Adrenal gland (tissue), 9 donors: ENCODE measurements at regions not wholly inside any gene's neighbourhood (a gene's known extent, or its start where the extent isn't known, plus 50 kb on each side); places are given as distances from the start of the nearest gene placed in this dataset.

Source experiments
- DNase-seq, 7 donors: peaks; one replicate each; pipeline ENCODE4 v3.0.0-alpha.2; 2019 to 2020
- H3K27ac ChIP-seq, 5 donors: fragments of 200-600 bp; sonication (generic) in 4 of 5; 1 replicate in 3 of 5; 2 replicates in 2 of 5; pipeline versions ENCODE4 v1.5.1 to v1.8.0; 2016 to 2020; ENCODE audit warnings: mild to moderate bottlenecking in 1 of 5
- H3K27me3 ChIP-seq: fragments of 200-600 bp; 2 replicates; pipeline ENCODE4 v1.8.0; 2021
- H3K36me3 ChIP-seq, 2 donors: fragments of 200-600 bp; replicated peaks in 1 of 2; 1 replicate in 1 of 2; 2 replicates in 1 of 2; pipeline versions ENCODE4 v1.5.1 to v1.8.0; 2018 to 2022
- H3K4me1 ChIP-seq, 2 donors: fragments of 200-600 bp; replicated peaks in 1 of 2; 1 replicate in 1 of 2; 2 replicates in 1 of 2; pipeline versions ENCODE4 v1.5.1 to v1.8.0; 2018 to 2021
- H3K4me3 ChIP-seq, 4 donors: fragments of 200-600 bp; sonication (generic) in 3 of 4; one replicate each; pipeline ENCODE4 v1.5.1; 2016 to 2018
- H3K9me3 ChIP-seq, 3 donors: fragments of 200-600 bp; sonication (generic) in 1 of 3; replicated peaks in 1 of 3; 1 replicate in 2 of 3; 2 replicates in 1 of 3; pipeline versions ENCODE4 v1.5.1 to v1.8.0; 2016 to 2021
- CTCF ChIP-seq, 6 experiments: fragments of 450-650 bp in 4 of 6; fragments of 200-600 bp in 2 of 6; sonication (generic) in 1 of 6; IDR thresholded peaks; 1 replicate in 5 of 6; 2 replicates in 1 of 6; pipeline versions ENCODE4 v1.5.1 to v1.8.0; 2016 to 2021; ENCODE audit warnings: antibody characterized with exemption in 6 of 6, mild to moderate bottlenecking in 2 of 6, moderate library complexity in 1 of 6
- POLR2A ChIP-seq, 2 donors: fragments of 450-650 bp; IDR thresholded peaks; one replicate each; pipeline ENCODE4 v1.6.1; 2017; ENCODE audit warnings: antibody characterized with exemption in 2 of 2, mild to moderate bottlenecking in 2 of 2, moderate library complexity in 1 of 2
- WGBS, 4 donors: extraction: QIAGEN DNeasy Blood & Tissue Kit in 2 of 4; methylation state at CpG; one replicate each; pipeline versions ENCODE4 v1.1.5 to v1.1.7; 2013 to 2017; 5-methylcytosine and 5-hydroxymethylcytosine counted together
- intact Hi-C, 2 donors: fragments of 100-400 bp; cut with DNase I; formaldehyde crosslinking; loops; one replicate each; pipeline versions ENCODE4 v1.14.1 to v1.15.0; 2022 to 2023
- donor health status: healthy with polysubstance abuse.
- donor health status: Bipolar disorder and iron deficiency.
- donor health status: DM: yes; HTN: yes; CAD: no.
- donor health status: DM: no; HTN: no; CAD: no.
- donor health status: DM: no; HTN: no; CAD: no.

DNA sequence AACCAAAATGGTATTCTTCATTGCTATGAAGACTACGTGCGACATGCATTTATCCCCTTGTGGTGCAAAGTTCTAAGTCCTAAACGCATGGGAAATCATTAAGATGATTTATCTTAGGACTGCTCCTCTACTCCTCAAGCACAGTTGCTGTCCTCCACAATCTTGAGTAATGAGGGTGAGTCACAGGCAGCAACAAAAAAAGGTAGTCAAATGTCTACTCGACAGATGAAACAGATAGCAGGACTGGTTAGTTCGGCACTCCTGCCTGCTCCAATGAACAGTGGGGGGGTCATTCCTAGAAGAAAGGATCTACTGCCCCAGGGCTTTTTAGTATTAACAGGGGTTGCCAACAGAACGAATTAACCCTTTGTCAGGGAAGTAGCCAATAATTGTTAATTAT, 233.7 kb upstream of the FGF13 start:
- no peak overlapping the region for H3K27ac ChIP-seq
- no peak for TF ChIP-seq POLR2A (IDR thresholded peaks at IDR 0.05)
- TF ChIP-seq CTCF (IDR thresholded peaks at IDR 0.05), result no peak
- H3K36me3 ChIP-seq, result no peaks in the 10 kb centered on the region
- H3K4me1 ChIP-seq, result no peaks in the 10 kb centered on the region
- DNase-seq, result no peak
- peaks cover 7% of the 10 kb centered on the region for H3K27me3 ChIP-seq
- no peak overlapping the region for H3K4me3 ChIP-seq
- H3K9me3 ChIP-seq, result no peaks in the 10 kb centered on the region
- intact Hi-C loops, result no loop called here
- WGBS, 4 donors, result 59 to 68% (median 65%) methylated on average over 5 to 6 of the region's 6 CpGs

GRCh38 chrX:138939038-138939437, 227.5 kb upstream of the FGF13 start:
- intact Hi-C loops, result no loop called here
- H3K9me3 ChIP-seq, result no peaks in the 10 kb centered on the region
- peaks cover 2% of the 10 kb centered on the region for H3K27me3 ChIP-seq
- H3K36me3 ChIP-seq, result no peaks in the 10 kb centered on the region
- peak in 3 of 7 donors; percentile 2 to 38 (median 22) for DNase-seq
- H3K27ac ChIP-seq, result no peak overlapping the region
- no peak for TF ChIP-seq CTCF (IDR thresholded peaks at IDR 0.05)
- no peak for TF ChIP-seq POLR2A (IDR thresholded peaks at IDR 0.05)
- H3K4me3 ChIP-seq, result no peak overlapping the region
- no peaks in the 10 kb centered on the region for H3K4me1 ChIP-seq

DNA sequence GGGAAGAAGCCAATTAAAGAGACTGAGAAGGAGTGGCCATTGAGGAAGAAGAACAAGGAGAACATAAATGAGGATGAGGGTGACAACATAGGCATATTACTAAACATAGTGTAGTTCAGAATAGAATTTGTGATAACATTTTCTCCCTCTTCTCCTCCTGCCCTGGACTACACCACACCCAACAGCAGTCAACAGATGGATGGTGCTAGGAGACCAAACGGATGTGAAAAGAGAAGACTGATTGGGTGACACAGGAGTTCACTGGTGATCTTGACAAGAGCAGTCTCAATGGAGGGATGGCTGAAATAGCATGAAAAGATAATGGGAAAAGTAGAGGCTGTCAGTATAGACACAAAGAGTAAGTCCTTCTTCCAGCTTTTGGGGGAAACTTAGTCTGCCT, 226.5 kb upstream of the FGF13 start:
- H3K27ac ChIP-seq, result no peak overlapping the region
- no peaks in the 10 kb centered on the region for H3K4me1 ChIP-seq
- TF ChIP-seq CTCF (IDR thresholded peaks at IDR 0.05) (no peak), POLR2A (IDR thresholded peaks at IDR 0.05) (no peak)
- H3K9me3 ChIP-seq, result no peaks in the 10 kb centered on the region
- no peak for DNase-seq
- 58 to 83% (median 71%) methylated on average over 1 of the region's 1 CpG for WGBS, 4 donors
- intact Hi-C loops, result no loop called here
- peaks cover 2% of the 10 kb centered on the region for H3K27me3 ChIP-seq
- no peak overlapping the region for H3K4me3 ChIP-seq
- H3K36me3 ChIP-seq, result no peaks in the 10 kb centered on the region

- intact Hi-C loops, result no loop called here
- WGBS, 4 donors, result 63 to 83% (median 68%) methylated on average over 2 of the region's 2 CpGs
Measured at GRCh38 chrX:138931212-138931611, 219.7 kb upstream of the FGF13 start.

More at GRCh38 chrX:138931212-138931611, 219.7 kb upstream of the FGF13 start:
- TF ChIP-seq POLR2A (IDR thresholded peaks at IDR 0.05) (no peak), CTCF (IDR thresholded peaks at IDR 0.05) (no peak)
- no peak overlapping the region for H3K4me3 ChIP-seq
- DNase-seq, result no peak
- no peaks in the 10 kb centered on the region for H3K4me1 ChIP-seq
- H3K9me3 ChIP-seq, result no peaks in the 10 kb centered on the region
- no peaks in the 10 kb centered on the region for H3K36me3 ChIP-seq
- H3K27me3 ChIP-seq, result peaks cover 10% of the 10 kb centered on the region
- no peak overlapping the region for H3K27ac ChIP-seq
